Activated B cell treated with CpG ODN at 0.5 μM for 24 hours (primary cell): ENCODE measurements at regions not wholly inside any gene's neighbourhood (a gene's known extent, or its start where the extent isn't known, plus 50 kb on each side); places are given as distances from the start of the nearest gene placed in this dataset.
"Not testable (repeated sequence)": the region's sequence is repeated elsewhere in the genome, so short reads cannot be mapped to it uniquely, and the experiment has no call there.

Experiments
- ATAC-seq: fragments of 200-7000 bp; cut with Tn5 transposase; one replicate; pipeline ENCODE4 v1.10.0; 2021; ENCODE audit warnings: low read depth, mild to moderate bottlenecking, moderate library complexity
- CTCF ChIA-PET: fragments of 350-600 bp; sonication (Branson Sonifier 250); formaldehyde crosslinking; loops from one replicate; lab custom pipeline; 2021; ENCODE audit warnings: antibody characterized with exemption; lab: Charles Lee
- POLR2A ChIA-PET: fragments of 350-600 bp; sonication (Branson Sonifier 250); formaldehyde crosslinking; loops from one replicate; lab custom pipeline; 2021; ENCODE audit warnings: antibody characterized with exemption; lab: Charles Lee
- DNase-seq: peaks from one replicate; pipeline ENCODE4 v3.0.0; 2022
- H3K27ac Mint-ChIP-seq: one replicate; pipeline ENCODE4 v1.8.0; 2020; ENCODE audit warnings: mixed read lengths
- H3K27me3 Mint-ChIP-seq: one replicate; pipeline ENCODE4 v1.8.0; 2021; ENCODE audit warnings: mixed read lengths
- H3K36me3 Mint-ChIP-seq: one replicate; pipeline ENCODE4 v1.8.0; 2021; ENCODE audit warnings: low read depth, mixed read lengths
- H3K4me1 Mint-ChIP-seq: one replicate; pipeline ENCODE4 v1.8.0; 2021; ENCODE audit warnings: mixed read lengths
- H3K4me3 Mint-ChIP-seq: one replicate; pipeline ENCODE4 v1.8.0; 2020; ENCODE audit warnings: mild to moderate bottlenecking, mixed read lengths
- H3K9me3 Mint-ChIP-seq: one replicate; pipeline ENCODE4 v1.8.0; 2020; ENCODE audit warnings: mixed read lengths
- intact Hi-C: fragments of 100-400 bp; cut with micrococcal nuclease; formaldehyde crosslinking; loops from one replicate; pipeline ENCODE4 v1.15.1; 2024
- TF ChIP-seq, protein P1 (sequence below): fragments of 200-600 bp; IDR thresholded peaks from one replicate; pipeline ENCODE4 v1.8.0; 2022; ENCODE audit warnings: antibody characterized with exemption, mild to moderate bottlenecking

DNA sequence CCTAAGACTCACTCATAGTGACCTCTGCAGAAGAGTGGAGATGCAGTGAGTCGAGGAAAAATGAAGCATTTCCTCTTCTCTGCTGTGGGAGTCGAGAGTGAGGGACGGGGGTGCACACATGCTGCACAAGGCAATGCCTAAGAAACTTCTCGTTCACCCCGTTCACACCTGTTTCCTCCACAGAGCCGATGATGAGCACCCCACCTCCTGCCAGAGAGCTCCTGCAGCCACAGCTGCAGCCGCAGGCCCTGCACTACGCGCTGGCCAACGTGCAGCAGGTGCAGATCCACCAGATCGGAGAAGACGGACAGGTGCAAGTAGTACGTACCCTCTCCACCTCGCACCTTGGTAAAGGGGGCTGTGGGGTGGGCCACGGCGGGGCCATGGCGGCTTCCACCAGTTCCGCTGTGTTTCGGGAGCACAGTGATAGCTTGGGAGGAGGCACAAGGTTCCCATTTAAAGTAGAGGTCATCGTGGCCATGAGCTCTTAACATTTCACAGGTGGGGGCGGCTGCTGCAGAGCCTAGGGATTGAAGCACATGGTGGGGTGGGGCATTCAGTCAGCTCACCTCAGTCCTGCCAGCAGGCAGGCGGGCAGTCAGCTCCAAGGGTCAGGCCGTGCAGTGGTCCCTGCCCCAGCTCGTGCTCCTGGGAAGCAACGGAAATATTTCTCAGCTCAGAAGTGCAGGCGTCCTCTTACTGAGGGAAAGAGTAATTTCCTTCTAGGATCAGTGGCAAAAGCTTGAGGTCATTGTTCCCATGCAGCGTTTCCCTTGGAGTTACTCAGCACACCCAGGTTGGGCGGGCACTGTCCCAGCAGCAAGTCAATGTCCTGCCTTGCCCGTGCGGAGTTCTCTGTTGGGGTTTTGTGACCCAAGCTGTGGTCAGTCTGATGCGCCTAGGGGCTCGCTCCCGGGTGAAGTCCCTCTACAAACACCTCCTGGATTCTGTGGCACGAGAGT is 80.1 kb downstream of the NPIPB11 start:
- H3K27me3 Mint-ChIP-seq, POLR2A ChIA-PET, H3K4me3 Mint-ChIP-seq, ATAC-seq, H3K27ac Mint-ChIP-seq, H3K9me3 Mint-ChIP-seq, H3K36me3 Mint-ChIP-seq, CTCF ChIA-PET, intact Hi-C loops, DNase-seq: not testable (repeated sequence)
- peaks cover 16% of the 10 kb centered on the region for H3K4me1 Mint-ChIP-seq

DNA sequence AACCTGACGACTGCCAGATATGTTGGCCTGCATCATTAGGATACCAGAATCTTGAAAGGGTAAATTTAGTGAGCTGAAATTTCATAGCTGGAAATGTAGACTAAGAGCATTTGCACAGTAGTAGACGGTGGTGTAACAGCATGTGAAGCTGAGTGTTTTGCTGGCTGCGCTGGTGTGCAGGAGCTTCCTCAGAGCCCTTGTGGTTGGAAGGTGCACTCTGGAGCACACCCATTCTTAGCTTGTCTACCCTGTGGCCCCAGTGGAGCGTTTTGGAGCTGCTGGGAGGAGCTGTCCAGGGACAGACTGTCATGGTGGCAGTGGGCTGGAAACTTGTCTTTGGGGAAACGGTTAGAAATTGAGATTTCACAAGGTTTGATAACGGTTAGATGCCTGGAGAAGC is 82.8 kb downstream of the NPIPB11 start:
- H3K36me3 Mint-ChIP-seq, H3K27me3 Mint-ChIP-seq, H3K27ac Mint-ChIP-seq, ATAC-seq, H3K4me3 Mint-ChIP-seq, H3K9me3 Mint-ChIP-seq, DNase-seq, POLR2A ChIA-PET, intact Hi-C loops, CTCF ChIA-PET: not testable (repeated sequence)
- H3K4me1 Mint-ChIP-seq, result peaks cover 11% of the 10 kb centered on the region

DNA sequence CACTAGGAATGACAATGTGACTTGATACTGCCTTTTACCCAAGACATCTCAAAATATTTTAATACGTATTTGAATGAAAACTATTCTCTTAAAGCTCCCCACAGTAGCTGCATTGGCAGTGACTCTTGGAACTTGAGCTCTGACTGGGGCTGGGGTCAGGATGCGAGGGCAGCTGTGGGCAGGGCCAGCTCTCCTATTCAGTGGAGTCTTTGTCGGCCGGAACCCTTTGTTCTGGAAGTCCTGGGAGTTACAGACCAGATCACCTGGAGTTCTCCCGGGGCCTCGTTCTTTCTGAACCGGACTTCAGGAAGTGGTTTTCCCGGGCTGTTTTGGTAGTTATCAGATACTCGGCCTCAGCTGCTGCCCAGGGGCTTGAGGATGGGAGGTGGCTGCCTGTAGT is 84.9 kb downstream of the NPIPB11 start:
- DNase-seq, result no peak
- TF ChIP-seq, protein P1, sequence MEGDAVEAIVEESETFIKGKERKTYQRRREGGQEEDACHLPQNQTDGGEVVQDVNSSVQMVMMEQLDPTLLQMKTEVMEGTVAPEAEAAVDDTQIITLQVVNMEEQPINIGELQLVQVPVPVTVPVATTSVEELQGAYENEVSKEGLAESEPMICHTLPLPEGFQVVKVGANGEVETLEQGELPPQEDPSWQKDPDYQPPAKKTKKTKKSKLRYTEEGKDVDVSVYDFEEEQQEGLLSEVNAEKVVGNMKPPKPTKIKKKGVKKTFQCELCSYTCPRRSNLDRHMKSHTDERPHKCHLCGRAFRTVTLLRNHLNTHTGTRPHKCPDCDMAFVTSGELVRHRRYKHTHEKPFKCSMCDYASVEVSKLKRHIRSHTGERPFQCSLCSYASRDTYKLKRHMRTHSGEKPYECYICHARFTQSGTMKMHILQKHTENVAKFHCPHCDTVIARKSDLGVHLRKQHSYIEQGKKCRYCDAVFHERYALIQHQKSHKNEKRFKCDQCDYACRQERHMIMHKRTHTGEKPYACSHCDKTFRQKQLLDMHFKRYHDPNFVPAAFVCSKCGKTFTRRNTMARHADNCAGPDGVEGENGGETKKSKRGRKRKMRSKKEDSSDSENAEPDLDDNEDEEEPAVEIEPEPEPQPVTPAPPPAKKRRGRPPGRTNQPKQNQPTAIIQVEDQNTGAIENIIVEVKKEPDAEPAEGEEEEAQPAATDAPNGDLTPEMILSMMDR, result no peak
- no peak overlapping the region for H3K4me3 Mint-ChIP-seq
- H3K27me3 Mint-ChIP-seq, result no peaks in the 10 kb centered on the region
- ChIA-PET POLR2A (no interaction called here), CTCF (no interaction called here)
- no peak for ATAC-seq
- no peaks in the 10 kb centered on the region for H3K9me3 Mint-ChIP-seq
- intact Hi-C loops, result no loop called here
- H3K36me3 Mint-ChIP-seq, result no peaks in the 10 kb centered on the region
- peaks cover 21% of the 10 kb centered on the region for H3K4me1 Mint-ChIP-seq
- no peak overlapping the region for H3K27ac Mint-ChIP-seq

DNA sequence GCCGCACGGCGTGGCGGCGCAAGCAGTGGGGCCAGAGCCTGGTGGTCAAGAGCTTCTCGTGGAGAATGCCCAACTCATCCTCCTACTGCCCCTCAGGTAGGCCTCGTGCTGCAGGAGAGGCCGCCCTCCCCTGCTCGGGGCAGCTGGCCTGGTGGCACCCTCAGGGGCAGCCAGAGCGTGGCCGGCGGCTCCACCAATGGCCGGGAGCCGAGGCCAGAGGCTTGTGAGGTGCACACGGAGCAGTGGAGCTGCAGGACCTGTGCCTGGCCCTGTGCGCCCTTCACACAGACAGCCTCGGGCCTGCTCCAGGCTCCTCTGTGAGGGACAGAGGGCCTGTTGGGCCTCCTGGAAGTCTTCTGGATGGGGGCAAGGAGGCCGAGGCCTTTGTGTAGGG is 85.5 kb downstream of the NPIPB11 start:
- CTCF ChIA-PET, result no interaction called here
- DNase-seq (no peak), ATAC-seq (no peak)
- Mint-ChIP-seq H3K27ac (no peak overlapping the region), H3K27me3 (no peaks in the 10 kb centered on the region), H3K4me1 (peaks cover 20% of the 10 kb centered on the region), H3K9me3 (no peaks in the 10 kb centered on the region), H3K4me3 (no peak overlapping the region), H3K36me3 (no peaks in the 10 kb centered on the region)
- POLR2A ChIA-PET, result no interaction called here
- TF ChIP-seq, protein P1, result no peak
- intact Hi-C loops, result no loop called here

DNA sequence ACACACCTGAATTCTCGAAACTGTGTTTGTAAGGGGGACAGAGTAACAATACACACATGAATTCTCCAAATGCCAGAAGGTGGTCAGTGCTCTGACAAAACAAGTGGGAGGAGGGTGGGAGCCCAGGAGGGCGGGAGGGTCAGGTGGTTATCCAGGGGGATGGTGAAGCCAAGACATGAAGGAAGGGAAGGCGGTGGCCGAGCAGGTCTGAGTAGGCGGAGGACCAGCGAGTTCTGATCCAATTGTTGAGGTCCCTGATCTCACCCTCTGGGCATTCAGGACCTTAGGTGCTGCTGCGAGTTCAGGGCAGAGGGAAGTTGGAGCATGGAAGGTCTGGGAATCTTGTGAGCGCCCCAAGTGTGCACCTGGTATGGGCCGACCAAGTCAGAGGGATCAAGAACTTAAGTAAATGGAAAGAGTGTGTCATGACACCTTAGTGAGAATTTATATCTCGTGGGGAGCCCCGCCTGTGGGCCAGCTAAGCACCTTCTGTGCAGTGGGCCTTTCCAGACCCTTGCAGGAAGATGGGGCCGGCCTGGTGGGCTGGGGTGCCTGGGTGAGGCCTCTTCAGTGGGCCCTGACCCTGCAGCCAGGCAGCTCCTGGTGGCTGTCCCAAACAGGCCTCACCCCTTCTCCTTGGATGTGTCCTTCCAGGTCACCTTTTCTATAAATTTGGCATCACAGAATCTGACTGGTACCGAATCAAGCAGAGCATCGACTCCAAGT is 86.1 kb downstream of the NPIPB11 start:
- no peaks in the 10 kb centered on the region for H3K9me3 Mint-ChIP-seq
- TF ChIP-seq, protein P1, result no peak
- no peaks in the 10 kb centered on the region for H3K36me3 Mint-ChIP-seq
- peaks cover 23% of the 10 kb centered on the region for H3K4me1 Mint-ChIP-seq
- intact Hi-C loops, result no loop called here
- ChIA-PET POLR2A (no interaction called here), CTCF (no interaction called here)
- no peak for DNase-seq
- no peak overlapping the region for H3K27ac Mint-ChIP-seq
- H3K27me3 Mint-ChIP-seq, result no peaks in the 10 kb centered on the region
- no peak for ATAC-seq
- no peak overlapping the region for H3K4me3 Mint-ChIP-seq

DNA sequence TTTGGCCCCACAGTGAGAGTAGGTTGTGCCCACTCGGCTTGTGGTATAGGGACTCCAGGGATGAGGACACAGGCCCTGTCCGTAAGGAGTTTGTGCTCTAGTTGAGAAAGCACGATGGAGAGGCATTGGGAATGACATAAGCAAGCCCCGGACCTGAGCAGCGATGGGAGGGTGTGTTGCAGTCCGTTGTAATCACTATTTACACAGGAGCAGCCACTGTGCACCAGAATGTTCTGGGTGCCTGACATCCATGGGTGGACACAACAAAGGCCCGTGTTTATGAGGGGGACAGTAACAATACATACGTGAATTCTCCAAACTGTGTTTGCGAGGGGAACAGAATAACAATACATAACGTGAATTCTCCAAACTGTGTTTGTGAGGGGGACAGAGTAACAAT is 86.8 kb downstream of the NPIPB11 start:
- Mint-ChIP-seq H3K9me3 (no peaks in the 10 kb centered on the region), H3K4me3 (no peak overlapping the region), H3K36me3 (no peaks in the 10 kb centered on the region), H3K4me1 (peaks cover 24% of the 10 kb centered on the region), H3K27ac (no peak overlapping the region), H3K27me3 (no peaks in the 10 kb centered on the region)
- TF ChIP-seq, protein P1, result no peak
- DNase-seq (no peak), ATAC-seq (no peak)
- CTCF ChIA-PET, result no interaction called here
- intact Hi-C loops, result loop anchor here (2.0 kb wide), 1 partner anchor 19 kb away; no protein-coding TSS in a partner anchor
- POLR2A ChIA-PET, result no interaction called here

DNA sequence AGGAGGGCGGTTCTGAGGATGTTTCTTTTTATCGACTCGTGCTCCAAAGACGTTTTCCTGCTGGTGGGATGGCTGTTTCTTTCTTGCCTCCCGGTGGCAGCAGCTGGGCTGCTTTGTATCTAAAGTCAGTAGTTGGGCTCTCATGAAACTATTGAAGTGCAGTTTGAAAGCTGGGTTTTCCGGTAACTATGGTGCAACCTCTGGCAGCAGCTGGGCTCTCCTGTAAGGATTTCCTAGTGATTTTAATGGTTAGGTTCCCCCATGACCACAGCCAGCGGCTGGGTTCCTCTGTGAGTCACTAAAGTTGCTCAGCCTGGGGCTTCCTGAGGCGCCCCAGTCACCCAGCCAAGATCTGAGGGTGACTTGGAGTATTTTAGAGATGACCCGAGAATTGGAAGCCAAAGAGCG is 87.9 kb downstream of the NPIPB11 start:
- intact Hi-C loops, result loop anchor here (2.0 kb wide), 1 partner anchor 20 kb away; no protein-coding TSS in a partner anchor
- H3K27ac Mint-ChIP-seq, H3K36me3 Mint-ChIP-seq, H3K27me3 Mint-ChIP-seq, CTCF ChIA-PET, H3K4me3 Mint-ChIP-seq, H3K9me3 Mint-ChIP-seq, DNase-seq, POLR2A ChIA-PET: not testable (repeated sequence)
- peaks cover 24% of the 10 kb centered on the region for H3K4me1 Mint-ChIP-seq
- ATAC-seq, result peak; percentile 18
